ENCODE measurements at regions not wholly inside any gene's neighbourhood (a gene's known extent, or its start where the extent isn't known, plus 50 kb on each side); places are given as distances from the start of the nearest gene placed in this dataset.

DNA sequence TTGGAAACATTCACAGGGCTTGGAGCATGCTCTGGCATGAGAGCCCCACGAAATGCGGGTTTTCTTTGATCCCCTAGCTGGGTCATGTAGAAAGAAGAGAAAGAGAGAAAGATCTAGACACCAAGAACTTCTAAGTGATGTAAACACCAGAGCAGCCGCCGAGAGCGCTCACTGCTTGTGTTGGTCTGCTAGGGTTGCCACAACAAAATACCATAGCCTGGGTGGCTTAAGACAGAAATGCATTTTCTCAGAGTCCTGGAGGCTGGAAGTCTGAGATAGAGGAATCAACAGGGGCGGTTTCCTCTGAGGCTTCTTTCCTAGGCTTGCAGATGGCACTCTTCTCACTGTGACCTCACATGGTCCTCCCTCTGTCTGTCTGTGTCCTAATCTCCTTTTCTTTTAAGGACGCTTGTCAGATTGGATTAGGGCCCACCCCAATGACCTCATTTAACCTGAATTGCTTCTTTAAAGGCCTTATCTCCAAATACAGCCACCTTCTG is 139.5 kb downstream of the CYLD start:
- Histone ChIP-seq H4K20me1 (ENCODE audit: insufficient read depth) (no peaks in the 10 kb centered on the region), H3K4me2 (no peak overlapping the region), H3K27ac (ENCODE audit: low read depth in 2 of 2, low read length in 1 of 2) (no peak overlapping the region), H3K36me3 (replicated peaks in 1 of 2; ENCODE audit: control insufficient read depth in 1 of 2, insufficient read depth in 2 of 2, low read length in 1 of 2) (no peaks in the 10 kb centered on the region), H2AFZ (ENCODE audit: low read depth) (no peak overlapping the region), H3K27me3 (ENCODE audit: insufficient read depth) (no peaks in the 10 kb centered on the region), H3K9me2 (no peaks in the 10 kb centered on the region), H3K4me1 (ENCODE audit: control insufficient read depth in 1 of 2, insufficient read depth in 2 of 2, low read depth in 1 of 2, low read length in 1 of 2) (no peaks in the 10 kb centered on the region), H3K4me3 (ENCODE audit: low read depth in 2 of 2, low read length in 1 of 2) (no peak overlapping the region), H3K9ac (no peak overlapping the region), H3F3A (replicated peaks; ENCODE audit: insufficient read depth) (no peaks in the 10 kb centered on the region), H3K79me2 (ENCODE audit: insufficient read depth) (no peaks in the 10 kb centered on the region), H3K9me3 (no peaks in the 10 kb centered on the region)
- CTCF ChIA-PET = no interaction called here
- 39% methylated on average over 7 of the region's 7 CpGs for WGBS (ENCODE audit: low lambda C conversion rate)
- TF ChIP-seq MEF2A (IDR thresholded peaks at IDR 0.05; ENCODE audit: borderline replicate concordance, low read depth) (no peak), YY1 (IDR thresholded peaks at IDR 0.05; ENCODE audit: low read depth) (no peak), FOSL2 (IDR thresholded peaks at IDR 0.05; ENCODE audit: borderline replicate concordance, low read depth) (no peak), CHD2 (IDR thresholded peaks at IDR 0.05; ENCODE audit: low read length, partially characterized antibody) (no peak), ELF1 (IDR thresholded peaks at IDR 0.05) (no peak), MXI1 (IDR thresholded peaks at IDR 0.05; ENCODE audit: low read depth, low read length) (no peak), TEAD4 (IDR thresholded peaks at IDR 0.05; ENCODE audit: borderline replicate concordance, insufficient read depth) (no peak), GABPA (IDR thresholded peaks at IDR 0.05; ENCODE audit: low read depth) (no peak), SMC3 (IDR thresholded peaks at IDR 0.05; ENCODE audit: low read depth, low read length) (no peak), TCF12 (IDR thresholded peaks at IDR 0.05) (no peak), JUND (IDR thresholded peaks at IDR 0.05) (no peak)
- TF ChIP-seq, protein P1, sequence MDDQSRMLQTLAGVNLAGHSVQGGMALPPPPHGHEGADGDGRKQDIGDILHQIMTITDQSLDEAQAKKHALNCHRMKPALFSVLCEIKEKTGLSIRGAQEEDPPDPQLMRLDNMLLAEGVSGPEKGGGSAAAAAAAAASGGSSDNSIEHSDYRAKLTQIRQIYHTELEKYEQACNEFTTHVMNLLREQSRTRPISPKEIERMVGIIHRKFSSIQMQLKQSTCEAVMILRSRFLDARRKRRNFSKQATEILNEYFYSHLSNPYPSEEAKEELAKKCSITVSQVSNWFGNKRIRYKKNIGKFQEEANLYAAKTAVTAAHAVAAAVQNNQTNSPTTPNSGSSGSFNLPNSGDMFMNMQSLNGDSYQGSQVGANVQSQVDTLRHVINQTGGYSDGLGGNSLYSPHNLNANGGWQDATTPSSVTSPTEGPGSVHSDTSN (IDR thresholded peaks at IDR 0.05) = no peak
- TF ChIP-seq, protein P2, sequence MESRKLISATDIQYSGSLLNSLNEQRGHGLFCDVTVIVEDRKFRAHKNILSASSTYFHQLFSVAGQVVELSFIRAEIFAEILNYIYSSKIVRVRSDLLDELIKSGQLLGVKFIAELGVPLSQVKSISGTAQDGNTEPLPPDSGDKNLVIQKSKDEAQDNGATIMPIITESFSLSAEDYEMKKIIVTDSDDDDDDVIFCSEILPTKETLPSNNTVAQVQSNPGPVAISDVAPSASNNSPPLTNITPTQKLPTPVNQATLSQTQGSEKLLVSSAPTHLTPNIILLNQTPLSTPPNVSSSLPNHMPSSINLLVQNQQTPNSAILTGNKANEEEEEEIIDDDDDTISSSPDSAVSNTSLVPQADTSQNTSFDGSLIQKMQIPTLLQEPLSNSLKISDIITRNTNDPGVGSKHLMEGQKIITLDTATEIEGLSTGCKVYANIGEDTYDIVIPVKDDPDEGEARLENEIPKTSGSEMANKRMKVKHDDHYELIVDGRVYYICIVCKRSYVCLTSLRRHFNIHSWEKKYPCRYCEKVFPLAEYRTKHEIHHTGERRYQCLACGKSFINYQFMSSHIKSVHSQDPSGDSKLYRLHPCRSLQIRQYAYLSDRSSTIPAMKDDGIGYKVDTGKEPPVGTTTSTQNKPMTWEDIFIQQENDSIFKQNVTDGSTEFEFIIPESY (IDR thresholded peaks at IDR 0.05; ENCODE audit: borderline replicate concordance, low read depth) = no peak
- TF ChIP-seq, protein P3, sequence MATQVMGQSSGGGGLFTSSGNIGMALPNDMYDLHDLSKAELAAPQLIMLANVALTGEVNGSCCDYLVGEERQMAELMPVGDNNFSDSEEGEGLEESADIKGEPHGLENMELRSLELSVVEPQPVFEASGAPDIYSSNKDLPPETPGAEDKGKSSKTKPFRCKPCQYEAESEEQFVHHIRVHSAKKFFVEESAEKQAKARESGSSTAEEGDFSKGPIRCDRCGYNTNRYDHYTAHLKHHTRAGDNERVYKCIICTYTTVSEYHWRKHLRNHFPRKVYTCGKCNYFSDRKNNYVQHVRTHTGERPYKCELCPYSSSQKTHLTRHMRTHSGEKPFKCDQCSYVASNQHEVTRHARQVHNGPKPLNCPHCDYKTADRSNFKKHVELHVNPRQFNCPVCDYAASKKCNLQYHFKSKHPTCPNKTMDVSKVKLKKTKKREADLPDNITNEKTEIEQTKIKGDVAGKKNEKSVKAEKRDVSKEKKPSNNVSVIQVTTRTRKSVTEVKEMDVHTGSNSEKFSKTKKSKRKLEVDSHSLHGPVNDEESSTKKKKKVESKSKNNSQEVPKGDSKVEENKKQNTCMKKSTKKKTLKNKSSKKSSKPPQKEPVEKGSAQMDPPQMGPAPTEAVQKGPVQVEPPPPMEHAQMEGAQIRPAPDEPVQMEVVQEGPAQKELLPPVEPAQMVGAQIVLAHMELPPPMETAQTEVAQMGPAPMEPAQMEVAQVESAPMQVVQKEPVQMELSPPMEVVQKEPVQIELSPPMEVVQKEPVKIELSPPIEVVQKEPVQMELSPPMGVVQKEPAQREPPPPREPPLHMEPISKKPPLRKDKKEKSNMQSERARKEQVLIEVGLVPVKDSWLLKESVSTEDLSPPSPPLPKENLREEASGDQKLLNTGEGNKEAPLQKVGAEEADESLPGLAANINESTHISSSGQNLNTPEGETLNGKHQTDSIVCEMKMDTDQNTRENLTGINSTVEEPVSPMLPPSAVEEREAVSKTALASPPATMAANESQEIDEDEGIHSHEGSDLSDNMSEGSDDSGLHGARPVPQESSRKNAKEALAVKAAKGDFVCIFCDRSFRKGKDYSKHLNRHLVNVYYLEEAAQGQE (IDR thresholded peaks at IDR 0.05; ENCODE audit: low read depth, low read length) = no peak
- TF ChIP-seq, protein P4, sequence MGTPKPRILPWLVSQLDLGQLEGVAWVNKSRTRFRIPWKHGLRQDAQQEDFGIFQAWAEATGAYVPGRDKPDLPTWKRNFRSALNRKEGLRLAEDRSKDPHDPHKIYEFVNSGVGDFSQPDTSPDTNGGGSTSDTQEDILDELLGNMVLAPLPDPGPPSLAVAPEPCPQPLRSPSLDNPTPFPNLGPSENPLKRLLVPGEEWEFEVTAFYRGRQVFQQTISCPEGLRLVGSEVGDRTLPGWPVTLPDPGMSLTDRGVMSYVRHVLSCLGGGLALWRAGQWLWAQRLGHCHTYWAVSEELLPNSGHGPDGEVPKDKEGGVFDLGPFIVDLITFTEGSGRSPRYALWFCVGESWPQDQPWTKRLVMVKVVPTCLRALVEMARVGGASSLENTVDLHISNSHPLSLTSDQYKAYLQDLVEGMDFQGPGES (IDR thresholded peaks at IDR 0.05; ENCODE audit: low read depth, low read length) = no peak
- TF ChIP-seq, protein P5, sequence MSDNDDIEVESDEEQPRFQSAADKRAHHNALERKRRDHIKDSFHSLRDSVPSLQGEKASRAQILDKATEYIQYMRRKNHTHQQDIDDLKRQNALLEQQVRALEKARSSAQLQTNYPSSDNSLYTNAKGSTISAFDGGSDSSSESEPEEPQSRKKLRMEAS (IDR thresholded peaks at IDR 0.05; ENCODE audit: low read depth) = no peak
- POLR2A ChIA-PET = no interaction called here
- no peak for DNase-seq

Data from SK-N-SH (cell line).